ENCODE measurements at regions not wholly inside any gene's neighbourhood (a gene's known extent, or its start where the extent isn't known, plus 50 kb on each side); places are given as distances from the start of the nearest gene placed in this dataset.
"Not testable (repeated sequence)": the region's sequence is repeated elsewhere in the genome, so short reads cannot be mapped to it uniquely, and the experiment has no call there.

- DNase-seq; intact Hi-C loops (cut with DNase I; ENCODE audit: low total_unique reads); H3K36me3 ChIP-seq; H3K4me3 ChIP-seq; H3K27me3 ChIP-seq; H3K27ac ChIP-seq; H3K9me3 ChIP-seq; H3K4me1 ChIP-seq: not testable (repeated sequence)
Observed at GRCh38 chr15:24260407-24260806, 415.2 kb upstream of the NPAP1 start.

GRCh38 chr15:24260854-24261253, 414.7 kb upstream of the NPAP1 start:
- H3K36me3 ChIP-seq; H3K4me1 ChIP-seq; intact Hi-C loops (cut with DNase I; ENCODE audit: low total_unique reads); H3K4me3 ChIP-seq; DNase-seq; H3K27me3 ChIP-seq; H3K9me3 ChIP-seq; H3K27ac ChIP-seq: not testable (repeated sequence)

- H3K9me3 ChIP-seq; H3K36me3 ChIP-seq; intact Hi-C loops (cut with DNase I; ENCODE audit: low total_unique reads); H3K27ac ChIP-seq; H3K27me3 ChIP-seq; H3K4me3 ChIP-seq; H3K4me1 ChIP-seq; DNase-seq: not testable (repeated sequence)
Observed at GRCh38 chr15:24268536-24269165, 406.9 kb upstream of the NPAP1 start.

- Histone ChIP-seq H3K9me3 (no peaks in the 10 kb centered on the region), H3K4me3 (no peak overlapping the region), H3K36me3 (no peaks in the 10 kb centered on the region), H3K4me1 (no peaks in the 10 kb centered on the region), H3K27ac (no peak overlapping the region), H3K27me3 (no peaks in the 10 kb centered on the region)
- DNase-seq: no peak
- TF ChIP-seq CTCF (IDR thresholded peaks at IDR 0.05): no peak
- intact Hi-C loops (cut with DNase I; ENCODE audit: low total_unique reads): no loop called here
Observed at GRCh38 chr15:24269166-24269571, 406.4 kb upstream of the NPAP1 start.

- TF ChIP-seq POLR2A (IDR thresholded peaks at IDR 0.05) (no peak), CTCF (IDR thresholded peaks at IDR 0.05) (no peak)
- Histone ChIP-seq H3K9me3 (no peaks in the 10 kb centered on the region), H3K27ac (no peak overlapping the region), H3K4me3 (no peak overlapping the region), H3K27me3 (no peaks in the 10 kb centered on the region), H3K36me3 (no peaks in the 10 kb centered on the region), H3K4me1 (no peaks in the 10 kb centered on the region)
- intact Hi-C loops (cut with DNase I; ENCODE audit: low total_unique reads): no loop called here
- no peak for DNase-seq
Observed at GRCh38 chr15:24269923-24270322, 405.7 kb upstream of the NPAP1 start.

- DNase-seq; H3K27ac ChIP-seq; H3K9me3 ChIP-seq; intact Hi-C loops (cut with DNase I; ENCODE audit: low total_unique reads); H3K27me3 ChIP-seq; H3K36me3 ChIP-seq; H3K4me3 ChIP-seq; H3K4me1 ChIP-seq: not testable (repeated sequence)
Observed at GRCh38 chr15:24271496-24272244, 403.9 kb upstream of the NPAP1 start.

- H3K36me3 ChIP-seq: no peaks in the 10 kb centered on the region
- H3K27ac ChIP-seq: no peak overlapping the region
- H3K9me3 ChIP-seq: no peaks in the 10 kb centered on the region
- intact Hi-C loops (cut with DNase I; ENCODE audit: low total_unique reads): no loop called here
- DNase-seq: no peak
- TF ChIP-seq POLR2A (IDR thresholded peaks at IDR 0.05) (no peak), CTCF (IDR thresholded peaks at IDR 0.05) (no peak)
- H3K4me1 ChIP-seq: no peaks in the 10 kb centered on the region
- no peaks in the 10 kb centered on the region for H3K27me3 ChIP-seq
- H3K4me3 ChIP-seq: no peak overlapping the region
Observed at GRCh38 chr15:24292837-24293236, 382.7 kb upstream of the NPAP1 start.

- H3K36me3 ChIP-seq; H3K9me3 ChIP-seq; intact Hi-C loops (cut with DNase I; ENCODE audit: low total_unique reads); H3K4me1 ChIP-seq; H3K27ac ChIP-seq; DNase-seq; H3K4me3 ChIP-seq; H3K27me3 ChIP-seq: not testable (repeated sequence)
Observed at GRCh38 chr15:24300804-24301368, 374.7 kb upstream of the NPAP1 start.

GRCh38 chr15:24301999-24302398, 373.6 kb upstream of the NPAP1 start:
- intact Hi-C loops (cut with DNase I; ENCODE audit: low total_unique reads); H3K27ac ChIP-seq; DNase-seq; H3K4me1 ChIP-seq; H3K4me3 ChIP-seq; H3K36me3 ChIP-seq; H3K9me3 ChIP-seq; H3K27me3 ChIP-seq: not testable (repeated sequence)

GRCh38 chr15:24304747-24305146, 370.8 kb upstream of the NPAP1 start:
- H3K27ac ChIP-seq; intact Hi-C loops (cut with DNase I; ENCODE audit: low total_unique reads); DNase-seq; H3K4me3 ChIP-seq; H3K27me3 ChIP-seq; H3K4me1 ChIP-seq; H3K36me3 ChIP-seq; H3K9me3 ChIP-seq: not testable (repeated sequence)

Measured in uterus (tissue), 3 donors.